GM13977 (cell line): ENCODE measurements at regions not wholly inside any gene's neighbourhood (a gene's known extent, or its start where the extent isn't known, plus 50 kb on each side); places are given as distances from the start of the nearest gene placed in this dataset.

Experiments used
- DNase-seq: peaks from one replicate; pipeline ENCODE4 v3.0.0; 2012; ENCODE audit warnings: low spot score
- in situ Hi-C: fragments of 300-500 bp; cut with MboI; formaldehyde crosslinking; loops from one replicate; pipeline ENCODE4 v1.12.0; 2022; ENCODE audit warnings: low sequenced_read_pairs, low pct_unique_long_range_greater_than_20kb, mixed read lengths, inconsistent platforms; ENCODE audit not compliant: unreplicated experiment
- TF ChIP-seq, protein P1 (sequence below): IDR thresholded peaks from 2 replicates; pipeline ENCODE4 v1.5.1; 2012; ENCODE audit warnings: mild to moderate bottlenecking, control low read depth; ENCODE audit not compliant: insufficient read depth; ENCODE audit errors: extremely low read depth, missing control alignments

DNA sequence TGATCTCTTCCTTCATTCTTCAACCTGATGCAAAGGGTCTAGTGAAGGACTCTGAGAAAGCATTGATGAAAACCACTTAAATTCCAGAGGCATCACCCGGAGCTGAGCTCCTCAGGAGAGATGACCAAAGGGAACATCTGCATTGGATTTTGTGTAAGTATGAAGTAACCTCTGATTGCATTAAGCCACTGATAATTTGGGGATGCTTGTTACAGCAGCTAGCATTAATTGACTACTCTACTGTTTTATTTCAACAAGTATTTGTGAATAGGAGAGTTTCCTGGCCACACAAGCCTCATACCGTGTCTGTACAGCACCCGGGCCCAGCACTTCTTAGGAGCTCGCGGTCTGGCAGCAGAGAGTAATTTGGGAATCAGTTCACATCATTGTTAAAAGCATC, 250.7 kb upstream of the POU3F1 start:
- in situ Hi-C loops: no loop called here
- TF ChIP-seq, protein P1, sequence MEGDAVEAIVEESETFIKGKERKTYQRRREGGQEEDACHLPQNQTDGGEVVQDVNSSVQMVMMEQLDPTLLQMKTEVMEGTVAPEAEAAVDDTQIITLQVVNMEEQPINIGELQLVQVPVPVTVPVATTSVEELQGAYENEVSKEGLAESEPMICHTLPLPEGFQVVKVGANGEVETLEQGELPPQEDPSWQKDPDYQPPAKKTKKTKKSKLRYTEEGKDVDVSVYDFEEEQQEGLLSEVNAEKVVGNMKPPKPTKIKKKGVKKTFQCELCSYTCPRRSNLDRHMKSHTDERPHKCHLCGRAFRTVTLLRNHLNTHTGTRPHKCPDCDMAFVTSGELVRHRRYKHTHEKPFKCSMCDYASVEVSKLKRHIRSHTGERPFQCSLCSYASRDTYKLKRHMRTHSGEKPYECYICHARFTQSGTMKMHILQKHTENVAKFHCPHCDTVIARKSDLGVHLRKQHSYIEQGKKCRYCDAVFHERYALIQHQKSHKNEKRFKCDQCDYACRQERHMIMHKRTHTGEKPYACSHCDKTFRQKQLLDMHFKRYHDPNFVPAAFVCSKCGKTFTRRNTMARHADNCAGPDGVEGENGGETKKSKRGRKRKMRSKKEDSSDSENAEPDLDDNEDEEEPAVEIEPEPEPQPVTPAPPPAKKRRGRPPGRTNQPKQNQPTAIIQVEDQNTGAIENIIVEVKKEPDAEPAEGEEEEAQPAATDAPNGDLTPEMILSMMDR: no peak
- DNase-seq: no peak

DNA sequence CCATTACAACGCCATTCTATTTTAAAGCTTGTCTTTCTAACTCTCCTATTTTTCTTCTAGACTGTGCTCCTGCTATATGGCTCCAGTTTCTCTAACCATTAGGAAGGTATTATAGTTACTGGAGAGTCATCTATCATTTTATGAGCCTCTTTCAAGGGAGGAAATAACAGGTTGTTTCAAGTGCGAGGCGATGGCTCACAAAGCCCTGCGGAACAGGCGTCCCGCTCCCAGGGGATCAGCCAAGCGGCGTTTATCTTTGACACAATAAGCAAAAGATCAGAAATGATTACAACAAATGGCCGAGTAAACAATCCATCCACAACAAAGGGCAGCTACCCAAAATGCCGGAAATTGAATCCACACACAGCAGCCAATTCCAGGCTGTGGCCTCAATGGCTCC, 249.5 kb upstream of the POU3F1 start:
- TF ChIP-seq, protein P1: no peak
- in situ Hi-C loops: no loop called here
- DNase-seq: no peak

DNA sequence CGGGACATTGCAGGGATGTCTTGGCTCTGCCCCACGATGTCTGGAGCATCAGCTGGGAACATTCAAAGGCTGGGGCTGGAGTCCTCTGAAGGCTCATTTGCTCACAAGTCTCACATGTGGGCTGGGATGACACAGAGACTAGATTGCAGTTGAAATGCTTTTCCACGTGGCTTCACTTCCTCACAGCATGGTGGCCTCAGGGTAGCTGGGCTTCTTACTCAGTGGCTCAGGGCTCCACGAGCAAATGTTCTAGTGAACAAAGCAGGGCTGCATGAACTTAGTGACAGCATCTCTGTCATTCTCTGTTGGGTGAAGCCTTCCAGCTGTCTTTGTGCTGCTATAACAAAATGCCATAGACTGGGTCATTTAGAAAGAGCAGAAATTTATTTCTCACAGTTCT, 247.0 kb upstream of the POU3F1 start:
- DNase-seq: no peak
- TF ChIP-seq, protein P1: no peak
- in situ Hi-C loops: no loop called here

DNA sequence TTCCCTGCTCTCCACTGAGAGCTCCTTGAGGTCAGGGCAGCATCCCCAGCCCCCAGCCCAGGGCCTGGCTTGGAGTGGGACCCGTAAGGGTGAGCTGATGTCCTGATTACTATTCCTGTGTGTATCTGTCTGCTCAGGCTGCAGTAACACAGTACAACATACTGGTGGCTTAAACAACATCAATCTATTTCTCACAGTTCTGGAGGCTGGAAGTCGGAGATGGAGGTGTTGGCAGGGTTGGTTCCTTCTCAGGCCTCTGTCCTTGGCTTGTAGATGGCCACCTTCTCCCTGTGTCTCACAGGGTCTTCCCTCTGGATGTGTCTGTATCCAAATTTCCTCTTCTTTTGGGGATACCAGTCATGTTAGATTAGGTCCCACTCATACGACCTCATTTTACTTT, 246.4 kb upstream of the POU3F1 start:
- no peak for DNase-seq
- in situ Hi-C loops: no loop called here
- TF ChIP-seq, protein P1: no peak

GRCh38 chr1:38291906-38292521, 245.4 kb upstream of the POU3F1 start:
- DNase-seq: no peak
- TF ChIP-seq, protein P1: no peak
- in situ Hi-C loops: no loop called here

DNA sequence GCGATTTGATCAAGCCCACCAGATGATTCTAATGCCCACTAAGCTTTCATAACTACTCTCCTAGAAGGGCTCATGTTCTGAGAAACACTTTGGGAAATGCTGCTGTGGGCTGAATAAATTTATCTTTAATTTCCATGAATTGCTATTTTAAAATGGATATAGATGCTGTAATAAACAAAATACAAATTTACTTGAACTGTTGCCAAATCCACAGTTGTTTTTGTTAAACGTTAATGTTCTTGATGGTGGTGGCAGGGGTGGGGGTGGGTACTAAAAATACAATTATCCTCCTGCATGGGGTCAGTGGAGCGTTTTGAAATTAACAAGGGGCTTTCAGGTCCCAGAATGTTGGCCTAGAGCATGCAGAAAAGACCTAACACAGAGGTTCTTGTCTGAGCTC, 244.7 kb upstream of the POU3F1 start:
- TF ChIP-seq, protein P1: no peak
- in situ Hi-C loops: no loop called here
- no peak for DNase-seq
